GM12864 (cell line): ENCODE measurements at regions not wholly inside any gene's neighbourhood (a gene's known extent, or its start where the extent isn't known, plus 50 kb on each side); places are given as distances from the start of the nearest gene placed in this dataset.

Experiments
- DNase-seq: peaks from one replicate; pipeline ENCODE4 v3.0.0-alpha.2; 2011; ENCODE audit warnings: low read depth
- H3K4me3 ChIP-seq: 2 replicates; pipeline ENCODE4 v1.5.1; 2011; ENCODE audit warnings: mild to moderate bottlenecking, low read depth, low read length, control low read depth
- TF ChIP-seq, protein P1 (sequence below): IDR thresholded peaks from 2 replicates; pipeline ENCODE4 v1.5.1; 2011; ENCODE audit warnings: low read depth, mild to moderate bottlenecking, moderate library complexity, low read length, control low read depth, inconsistent platforms; ENCODE audit errors: missing control alignments

DNA sequence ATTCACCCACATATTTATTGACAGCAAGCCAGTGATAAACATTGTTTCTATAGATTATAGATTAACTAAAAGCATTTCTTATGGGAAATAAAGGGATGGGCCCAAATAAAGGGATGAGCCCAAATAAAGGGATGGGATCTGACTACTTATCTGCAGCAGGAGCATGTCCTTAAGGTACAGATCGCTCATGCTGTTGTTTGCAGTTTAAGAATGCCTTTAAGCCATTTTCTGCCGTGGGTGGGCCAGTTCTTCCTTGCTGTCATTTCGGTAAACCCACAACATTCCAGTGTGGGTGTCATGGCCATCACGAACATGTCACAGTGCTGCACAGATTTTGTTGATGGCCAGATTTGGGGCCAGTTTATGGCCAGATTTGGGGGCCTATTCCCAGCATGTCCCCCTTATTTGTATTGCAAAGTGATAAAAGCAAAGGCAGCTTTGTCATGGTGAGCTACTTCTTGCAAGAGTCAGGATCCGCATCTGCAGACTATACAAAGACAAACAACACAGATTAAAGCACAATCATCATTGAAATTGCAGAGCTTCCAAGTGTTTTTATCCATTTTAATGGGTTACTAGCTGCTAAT is 700.7 kb downstream of the LRFN5 start:
- H3K4me3 ChIP-seq = no peak overlapping the region
- DNase-seq = no peak
- TF ChIP-seq, protein P1, sequence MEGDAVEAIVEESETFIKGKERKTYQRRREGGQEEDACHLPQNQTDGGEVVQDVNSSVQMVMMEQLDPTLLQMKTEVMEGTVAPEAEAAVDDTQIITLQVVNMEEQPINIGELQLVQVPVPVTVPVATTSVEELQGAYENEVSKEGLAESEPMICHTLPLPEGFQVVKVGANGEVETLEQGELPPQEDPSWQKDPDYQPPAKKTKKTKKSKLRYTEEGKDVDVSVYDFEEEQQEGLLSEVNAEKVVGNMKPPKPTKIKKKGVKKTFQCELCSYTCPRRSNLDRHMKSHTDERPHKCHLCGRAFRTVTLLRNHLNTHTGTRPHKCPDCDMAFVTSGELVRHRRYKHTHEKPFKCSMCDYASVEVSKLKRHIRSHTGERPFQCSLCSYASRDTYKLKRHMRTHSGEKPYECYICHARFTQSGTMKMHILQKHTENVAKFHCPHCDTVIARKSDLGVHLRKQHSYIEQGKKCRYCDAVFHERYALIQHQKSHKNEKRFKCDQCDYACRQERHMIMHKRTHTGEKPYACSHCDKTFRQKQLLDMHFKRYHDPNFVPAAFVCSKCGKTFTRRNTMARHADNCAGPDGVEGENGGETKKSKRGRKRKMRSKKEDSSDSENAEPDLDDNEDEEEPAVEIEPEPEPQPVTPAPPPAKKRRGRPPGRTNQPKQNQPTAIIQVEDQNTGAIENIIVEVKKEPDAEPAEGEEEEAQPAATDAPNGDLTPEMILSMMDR = no peak

DNA sequence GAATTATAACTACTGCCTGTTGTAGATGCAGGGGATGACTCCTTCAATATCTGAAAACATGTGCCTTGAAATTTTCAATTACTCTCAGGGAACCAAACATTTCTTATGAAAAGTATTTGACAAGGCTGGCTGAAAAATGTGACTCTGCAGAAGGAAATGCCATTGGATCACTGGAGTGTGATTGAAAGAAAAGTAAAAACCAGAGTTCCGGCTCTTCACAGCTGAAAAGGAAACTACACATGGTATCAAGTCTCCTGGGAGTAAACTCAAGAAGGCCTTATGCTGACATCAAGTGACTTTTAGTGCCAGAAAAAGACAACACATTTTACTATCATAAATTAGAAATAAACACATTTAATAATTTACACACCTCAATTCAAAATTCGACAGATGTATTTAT is 693.0 kb downstream of the LRFN5 start:
- no peak overlapping the region for H3K4me3 ChIP-seq
- TF ChIP-seq, protein P1 = no peak
- DNase-seq = no peak

DNA sequence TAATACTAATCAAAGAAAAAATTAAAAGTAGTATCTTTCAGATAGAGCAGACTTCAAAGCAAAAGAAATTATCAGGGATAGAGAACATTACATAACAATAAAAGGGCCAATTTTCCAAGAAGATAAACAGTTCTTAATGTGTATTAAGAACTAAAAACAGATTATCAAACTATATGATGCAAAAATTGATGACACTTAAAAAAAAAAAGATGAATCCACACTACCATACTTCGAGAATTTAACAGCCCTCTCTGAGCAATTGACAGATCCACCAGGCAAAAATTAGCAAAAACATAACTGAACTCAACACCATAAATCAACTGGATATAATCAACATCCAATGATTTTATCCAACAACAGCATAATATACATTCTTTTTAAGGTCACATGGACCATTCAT is 686.5 kb downstream of the LRFN5 start:
- no peak overlapping the region for H3K4me3 ChIP-seq
- TF ChIP-seq, protein P1 = no peak
- no peak for DNase-seq

DNA sequence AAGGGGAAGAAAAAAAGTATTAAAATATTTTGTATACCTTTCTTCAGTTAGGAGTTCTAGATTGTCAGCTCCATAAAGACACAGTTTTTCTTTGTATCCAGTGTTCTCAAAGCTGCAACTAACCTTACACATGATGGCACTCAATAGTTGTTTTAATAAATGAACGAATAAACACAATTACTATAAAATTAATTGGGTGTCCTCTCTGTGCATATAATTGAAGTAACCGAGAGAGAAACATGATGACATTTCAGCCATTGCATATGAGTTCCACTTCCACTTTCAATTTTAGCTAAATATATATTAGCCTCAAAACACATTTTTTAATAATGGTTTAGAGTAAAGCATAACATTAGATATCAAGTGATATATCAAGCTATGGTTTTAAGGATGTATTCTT is 671.2 kb downstream of the LRFN5 start:
- TF ChIP-seq, protein P1 = no peak
- no peak for DNase-seq
- no peak overlapping the region for H3K4me3 ChIP-seq

DNA sequence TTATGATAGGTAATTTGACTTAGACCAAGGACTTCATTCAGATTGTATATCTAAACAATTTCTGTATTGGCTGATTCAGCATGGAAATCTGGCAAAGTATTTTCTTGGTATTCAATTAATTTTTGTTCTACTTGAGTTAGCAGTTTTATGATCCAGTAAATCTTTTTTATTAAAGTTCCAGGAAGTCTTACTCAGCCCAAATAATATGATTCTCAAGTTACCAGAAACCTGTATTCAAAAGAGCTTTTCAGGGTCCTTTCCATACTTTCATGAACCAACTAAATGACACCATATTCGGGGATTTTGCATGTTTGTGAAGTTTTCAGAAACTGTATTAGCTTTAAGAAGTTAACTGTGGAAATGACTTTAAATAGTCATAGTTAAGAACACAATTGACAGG is 662.6 kb downstream of the LRFN5 start:
- TF ChIP-seq, protein P1 = no peak
- H3K4me3 ChIP-seq = no peak overlapping the region
- no peak for DNase-seq

DNA sequence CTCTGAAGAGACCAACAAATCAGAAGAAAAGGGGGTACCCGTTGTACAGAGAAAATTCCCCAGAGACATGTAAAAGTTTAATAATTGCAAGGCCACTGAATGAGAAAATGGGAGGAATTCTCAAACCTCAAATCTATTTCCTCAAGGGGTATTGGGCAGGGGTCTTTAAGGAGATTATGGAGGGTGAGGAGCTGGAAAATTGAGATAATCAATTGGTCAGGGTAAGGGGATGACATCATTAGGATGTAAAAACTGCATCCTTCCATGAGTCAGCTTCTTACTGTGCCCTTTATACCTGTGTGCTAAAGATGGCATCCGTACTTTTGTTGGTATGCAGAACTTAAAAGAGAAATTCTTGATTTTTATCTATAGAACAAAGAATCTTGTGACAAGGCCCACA is 641.5 kb downstream of the LRFN5 start:
- no peak overlapping the region for H3K4me3 ChIP-seq
- no peak for DNase-seq
- TF ChIP-seq, protein P1 = no peak

DNA sequence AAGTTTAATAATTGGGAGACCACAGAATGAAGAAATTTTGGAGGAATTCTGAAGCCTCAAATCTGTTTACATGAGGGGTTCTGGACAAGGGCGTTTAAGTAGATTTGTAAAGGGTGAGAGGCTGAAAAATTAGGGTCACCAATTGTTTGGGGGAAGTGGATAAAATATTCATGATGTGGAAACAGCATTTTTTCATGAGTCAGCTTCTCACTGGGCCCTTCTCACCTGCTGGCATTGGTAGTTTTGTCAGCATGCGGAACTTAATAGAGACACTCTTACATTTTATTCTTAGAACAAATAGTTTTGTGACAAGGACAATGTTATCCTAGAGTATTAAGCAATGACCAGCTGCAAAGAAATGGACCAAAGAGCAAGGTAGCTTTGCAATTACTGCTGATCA is 634.4 kb downstream of the LRFN5 start:
- H3K4me3 ChIP-seq = no peak overlapping the region
- no peak for DNase-seq
- TF ChIP-seq, protein P1 = no peak
